ENCODE measurements at regions not wholly inside any gene's neighbourhood (a gene's known extent, or its start where the extent isn't known, plus 50 kb on each side); places are given as distances from the start of the nearest gene placed in this dataset.

GRCh38 chr5:68444048-68444447 lies 228.5 kb downstream of the PIK3R1 start:
- TF ChIP-seq SNAI2 (CRISPR knock-in tag; IDR thresholded peaks at IDR 0.05): no peak
- no peak for TF ChIP-seq ISL1 (CRISPR knock-in tag; IDR thresholded peaks at IDR 0.05)
- TF ChIP-seq TOX (CRISPR knock-in tag; IDR thresholded peaks at IDR 0.05; ENCODE audit: borderline replicate concordance): no peak
- TF ChIP-seq ZNF8 (CRISPR knock-in tag; IDR thresholded peaks at IDR 0.05): no peak
- no peak for TF ChIP-seq CREB5 (CRISPR knock-in tag; IDR thresholded peaks at IDR 0.05; ENCODE audit: low read depth)
- TF ChIP-seq ZFP3 (CRISPR knock-in tag; IDR thresholded peaks at IDR 0.05): no peak
- ATAC-seq: no peak

- TF ChIP-seq ARNTL (CRISPR knock-in tag; IDR thresholded peaks at IDR 0.05; ENCODE audit: borderline replicate concordance, low read depth): no peak
- TF ChIP-seq PPARA (CRISPR knock-in tag; IDR thresholded peaks at IDR 0.05; ENCODE audit: borderline replicate concordance): no peak
- TF ChIP-seq ZNF8 (CRISPR knock-in tag; IDR thresholded peaks at IDR 0.05): no peak
- TF ChIP-seq ISL1 (CRISPR knock-in tag; IDR thresholded peaks at IDR 0.05): no peak
- no peak for TF ChIP-seq CSRNP3 (CRISPR knock-in tag; IDR thresholded peaks at IDR 0.05)
- no peak for TF ChIP-seq GLIS3 (CRISPR knock-in tag; IDR thresholded peaks at IDR 0.05)
- TF ChIP-seq OSR1 (CRISPR knock-in tag; IDR thresholded peaks at IDR 0.05): no peak
- TF ChIP-seq POU6F1 (CRISPR knock-in tag; IDR thresholded peaks at IDR 0.05; ENCODE audit: borderline replicate concordance, low read depth): no peak
- TF ChIP-seq ZNF565 (CRISPR knock-in tag; conservative IDR thresholded peaks at IDR 0.05; ENCODE audit: low read depth): no peak
- TF ChIP-seq ESRRG (CRISPR knock-in tag; IDR thresholded peaks at IDR 0.05): no peak
- TF ChIP-seq CREB5 (CRISPR knock-in tag; IDR thresholded peaks at IDR 0.05; ENCODE audit: low read depth): no peak
- no peak for ATAC-seq
Observed at GRCh38 chr5:68444833-68445232, 229.3 kb downstream of the PIK3R1 start.

GRCh38 chr5:68445257-68446069 lies 229.9 kb downstream of the PIK3R1 start:
- TF ChIP-seq ZC3H10 (CRISPR knock-in tag; IDR thresholded peaks at IDR 0.05): no peak
- TF ChIP-seq RARB (CRISPR knock-in tag; IDR thresholded peaks at IDR 0.05): no peak
- no peak for TF ChIP-seq TOX (CRISPR knock-in tag; IDR thresholded peaks at IDR 0.05; ENCODE audit: borderline replicate concordance)
- no peak for TF ChIP-seq ESRRG (CRISPR knock-in tag; IDR thresholded peaks at IDR 0.05)
- no peak for TF ChIP-seq CSRNP3 (CRISPR knock-in tag; IDR thresholded peaks at IDR 0.05)
- TF ChIP-seq ZFP30 (CRISPR knock-in tag; IDR thresholded peaks at IDR 0.05): no peak
- TF ChIP-seq ZNF565 (CRISPR knock-in tag; conservative IDR thresholded peaks at IDR 0.05; ENCODE audit: low read depth): no peak
- ATAC-seq: no peak

- TF ChIP-seq GLIS3 (CRISPR knock-in tag; IDR thresholded peaks at IDR 0.05): no peak
- TF ChIP-seq ZFP3 (CRISPR knock-in tag; IDR thresholded peaks at IDR 0.05): no peak
- no peak for TF ChIP-seq ZNF8 (CRISPR knock-in tag; IDR thresholded peaks at IDR 0.05)
- no peak for TF ChIP-seq ZFP30 (CRISPR knock-in tag; IDR thresholded peaks at IDR 0.05)
- no peak for TF ChIP-seq ISL1 (CRISPR knock-in tag; IDR thresholded peaks at IDR 0.05)
- no peak for TF ChIP-seq TCF4 (CRISPR knock-in tag; IDR thresholded peaks at IDR 0.05; ENCODE audit: borderline replicate concordance)
- no peak for TF ChIP-seq CSDC2 (CRISPR knock-in tag; IDR thresholded peaks at IDR 0.05)
- TF ChIP-seq PATZ1 (CRISPR knock-in tag; IDR thresholded peaks at IDR 0.05; ENCODE audit: borderline replicate concordance): no peak
- TF ChIP-seq BACH2 (CRISPR knock-in tag; IDR thresholded peaks at IDR 0.05; ENCODE audit: borderline replicate concordance): no peak
- TF ChIP-seq RARB (CRISPR knock-in tag; IDR thresholded peaks at IDR 0.05): no peak
- no peak for TF ChIP-seq ZNF70 (CRISPR knock-in tag; IDR thresholded peaks at IDR 0.05)
- TF ChIP-seq POU6F1 (CRISPR knock-in tag; IDR thresholded peaks at IDR 0.05; ENCODE audit: borderline replicate concordance, low read depth): no peak
- TF ChIP-seq ZNF565 (CRISPR knock-in tag; conservative IDR thresholded peaks at IDR 0.05; ENCODE audit: low read depth): no peak
- TF ChIP-seq ARNTL (CRISPR knock-in tag; IDR thresholded peaks at IDR 0.05; ENCODE audit: borderline replicate concordance, low read depth): no peak
- no peak for TF ChIP-seq CREB5 (CRISPR knock-in tag; IDR thresholded peaks at IDR 0.05; ENCODE audit: low read depth)
- TF ChIP-seq PPARA (CRISPR knock-in tag; IDR thresholded peaks at IDR 0.05; ENCODE audit: borderline replicate concordance): no peak
- ATAC-seq: no peak
Observed at GRCh38 chr5:68446070-68446357, 230.5 kb downstream of the PIK3R1 start.

All from SK-N-SH treated with all-trans-retinoic acid at 6 μM for 48 hours (cell line).